AG10803 (cell line): ENCODE measurements at regions not wholly inside any gene's neighbourhood (a gene's known extent, or its start where the extent isn't known, plus 50 kb on each side); places are given as distances from the start of the nearest gene placed in this dataset.
"Not testable (repeated sequence)": the region's sequence is repeated elsewhere in the genome, so short reads cannot be mapped to it uniquely, and the experiment has no call there.

Experiments
- DNase-seq: peaks from one replicate; pipeline ENCODE4 v3.0.0; 2010; ENCODE audit warnings: low read depth
- H3K4me3 ChIP-seq: 2 replicates; pipeline ENCODE4 v1.5.1; 2011; ENCODE audit warnings: mild to moderate bottlenecking, low read length, control low read depth
- TF ChIP-seq, protein P1 (sequence below): conservative IDR thresholded peaks from 2 replicates; pipeline ENCODE4 v1.5.1; 2011; ENCODE audit warnings: mild to moderate bottlenecking, low read length, control low read depth, inconsistent platforms

DNA sequence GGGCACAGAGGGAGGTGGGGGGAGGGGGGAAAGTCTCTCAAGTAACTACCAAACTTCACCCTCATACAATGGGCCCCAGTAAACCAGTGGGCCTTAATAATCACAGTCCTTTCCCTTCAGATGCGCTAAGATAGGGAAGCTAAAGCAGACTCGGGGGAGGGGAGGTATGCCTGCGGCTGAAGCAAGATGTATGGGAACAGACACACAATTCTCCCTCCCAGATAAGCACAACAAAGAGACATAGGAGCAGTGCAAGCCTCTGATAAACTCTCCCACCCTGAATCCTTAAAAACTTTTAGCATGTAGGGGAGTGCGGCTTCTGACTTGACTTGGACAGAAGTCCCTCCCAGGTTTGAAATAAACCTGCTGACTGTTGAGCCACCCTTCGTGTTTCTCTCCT lies 54.7 kb downstream of the PROP1 start:
- DNase-seq, H3K4me3 ChIP-seq: not testable (repeated sequence)

DNA sequence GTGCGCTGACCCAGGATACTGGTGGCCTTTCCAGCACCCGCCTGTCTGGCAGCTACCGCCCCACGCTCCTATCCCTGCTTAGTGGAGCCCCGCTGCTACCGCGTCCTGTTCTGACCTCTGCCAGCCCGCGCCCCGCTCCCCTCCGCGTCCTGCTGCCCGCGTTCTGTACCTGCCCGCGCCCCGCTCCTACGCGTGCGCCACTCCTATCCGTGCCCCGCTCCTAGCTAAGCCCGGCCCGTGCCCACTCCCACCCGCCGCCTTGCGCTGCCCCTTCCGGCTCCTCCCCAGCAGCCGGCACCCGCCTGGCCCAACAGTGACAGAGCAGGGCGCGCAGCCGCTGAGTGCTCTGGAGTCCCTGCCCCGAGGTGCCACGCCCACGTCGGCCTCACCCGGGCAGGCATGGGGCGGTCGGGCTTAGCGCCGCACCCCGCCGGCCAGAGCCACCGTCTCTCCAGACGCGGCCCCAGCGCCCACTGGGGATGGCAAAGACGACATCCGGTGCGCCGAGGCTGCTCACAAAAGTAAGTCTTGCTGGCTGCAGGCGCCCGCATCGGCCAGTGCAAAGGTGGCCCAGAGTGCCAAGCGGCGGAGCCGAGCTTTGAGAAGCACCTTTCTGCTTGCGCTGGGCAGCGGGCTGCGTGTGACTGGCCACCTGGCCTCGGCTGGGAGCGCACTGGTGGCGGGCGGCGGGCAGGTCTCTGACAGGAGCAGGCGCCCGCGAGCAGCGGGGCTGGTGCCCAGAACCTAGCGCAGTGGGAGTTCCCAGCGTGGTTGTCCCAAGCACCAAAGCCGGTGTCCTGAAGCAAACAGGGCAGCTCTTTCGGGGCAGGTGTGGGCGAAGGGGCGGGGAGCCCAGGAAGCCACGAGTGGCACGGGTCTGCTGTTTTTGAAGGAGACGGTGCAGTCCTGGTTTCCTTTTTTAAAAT lies 56.5 kb downstream of the PROP1 start:
- DNase-seq: not testable (repeated sequence)
- H3K4me3 ChIP-seq: peak overlapping the region; percentile 45

DNA sequence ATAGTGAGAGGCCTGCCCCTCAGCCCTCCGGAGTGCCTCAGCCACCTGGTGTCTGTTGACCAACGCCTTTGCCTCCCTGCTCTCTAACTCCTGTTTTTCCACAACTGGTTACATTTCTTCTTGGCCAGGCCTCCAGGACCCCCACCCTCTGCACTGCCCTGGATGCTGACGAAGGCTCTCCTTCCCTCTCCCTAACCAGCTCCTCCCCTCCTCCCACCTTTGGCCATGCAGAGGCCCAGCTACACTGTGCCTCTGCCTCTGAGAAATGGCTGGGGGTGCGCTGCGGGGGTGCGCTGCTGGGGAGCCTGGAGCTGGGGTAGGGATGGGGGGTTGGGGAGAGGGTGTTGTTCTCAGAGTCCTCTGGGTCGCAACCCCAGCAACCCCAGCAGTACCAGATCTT lies 57.3 kb downstream of the PROP1 start:
- DNase-seq: not testable (repeated sequence)
- H3K4me3 ChIP-seq: peak overlapping the region; percentile 45; the same call in 1 of the 2 replicates

DNA sequence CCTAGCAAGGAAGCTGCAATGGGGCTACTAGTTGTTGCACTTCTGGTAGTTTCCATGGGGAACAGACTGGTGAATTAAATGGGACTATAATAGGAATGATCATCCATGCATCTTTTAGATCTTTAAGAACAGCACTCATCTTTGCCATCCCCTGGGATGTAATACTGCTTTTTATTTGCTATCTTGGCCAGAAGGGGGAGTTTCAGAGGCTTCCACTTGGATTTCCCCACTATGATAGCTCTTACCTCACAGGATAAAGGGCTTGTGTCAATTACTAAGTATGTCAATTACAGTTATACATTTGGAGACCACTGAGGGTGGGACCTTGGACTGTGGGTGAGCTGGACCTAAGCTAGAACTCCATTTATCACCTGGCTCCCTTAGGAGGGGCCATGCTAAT lies 61.8 kb downstream of the PROP1 start:
- TF ChIP-seq, protein P1, sequence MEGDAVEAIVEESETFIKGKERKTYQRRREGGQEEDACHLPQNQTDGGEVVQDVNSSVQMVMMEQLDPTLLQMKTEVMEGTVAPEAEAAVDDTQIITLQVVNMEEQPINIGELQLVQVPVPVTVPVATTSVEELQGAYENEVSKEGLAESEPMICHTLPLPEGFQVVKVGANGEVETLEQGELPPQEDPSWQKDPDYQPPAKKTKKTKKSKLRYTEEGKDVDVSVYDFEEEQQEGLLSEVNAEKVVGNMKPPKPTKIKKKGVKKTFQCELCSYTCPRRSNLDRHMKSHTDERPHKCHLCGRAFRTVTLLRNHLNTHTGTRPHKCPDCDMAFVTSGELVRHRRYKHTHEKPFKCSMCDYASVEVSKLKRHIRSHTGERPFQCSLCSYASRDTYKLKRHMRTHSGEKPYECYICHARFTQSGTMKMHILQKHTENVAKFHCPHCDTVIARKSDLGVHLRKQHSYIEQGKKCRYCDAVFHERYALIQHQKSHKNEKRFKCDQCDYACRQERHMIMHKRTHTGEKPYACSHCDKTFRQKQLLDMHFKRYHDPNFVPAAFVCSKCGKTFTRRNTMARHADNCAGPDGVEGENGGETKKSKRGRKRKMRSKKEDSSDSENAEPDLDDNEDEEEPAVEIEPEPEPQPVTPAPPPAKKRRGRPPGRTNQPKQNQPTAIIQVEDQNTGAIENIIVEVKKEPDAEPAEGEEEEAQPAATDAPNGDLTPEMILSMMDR: peak; percentile 22
- DNase-seq, H3K4me3 ChIP-seq: not testable (repeated sequence)

DNA sequence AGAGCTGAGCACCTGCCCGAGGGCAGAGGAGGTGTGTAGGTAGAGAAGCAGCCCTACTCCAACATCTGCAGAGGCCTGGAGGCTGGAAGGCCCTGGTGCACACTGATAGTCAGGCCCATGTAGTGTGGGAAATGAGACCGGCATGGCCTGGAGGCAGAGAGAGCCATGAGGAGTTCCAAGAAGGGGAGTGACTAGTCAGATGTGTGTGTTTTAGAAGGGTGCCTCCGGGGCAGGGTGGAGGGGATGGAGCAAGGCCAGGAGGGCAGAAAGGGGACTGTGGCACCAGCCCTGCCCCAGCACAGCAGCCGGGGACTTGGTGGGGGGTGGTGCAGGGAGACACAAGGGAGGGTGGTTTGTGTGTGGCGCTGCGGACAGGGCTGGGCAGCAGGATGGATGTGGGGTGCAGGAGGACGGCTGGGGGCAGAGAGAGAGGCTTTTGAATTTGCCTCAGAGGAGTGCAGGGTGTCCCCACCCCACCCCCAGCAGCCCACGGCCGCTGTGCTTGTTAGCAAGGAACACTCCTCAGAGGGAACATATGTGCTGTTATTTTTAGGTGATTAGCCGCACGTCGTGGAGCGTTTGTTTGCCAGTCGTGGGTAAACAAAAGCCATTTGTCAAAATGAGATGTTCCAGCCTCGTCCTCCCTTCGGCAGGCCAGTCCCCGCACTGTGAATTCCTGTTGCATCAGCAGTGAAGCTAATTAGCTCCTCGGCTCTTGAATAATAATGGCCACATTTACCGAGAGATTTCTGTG lies 65.6 kb downstream of the PROP1 start:
- DNase-seq, H3K4me3 ChIP-seq: not testable (repeated sequence)

DNA sequence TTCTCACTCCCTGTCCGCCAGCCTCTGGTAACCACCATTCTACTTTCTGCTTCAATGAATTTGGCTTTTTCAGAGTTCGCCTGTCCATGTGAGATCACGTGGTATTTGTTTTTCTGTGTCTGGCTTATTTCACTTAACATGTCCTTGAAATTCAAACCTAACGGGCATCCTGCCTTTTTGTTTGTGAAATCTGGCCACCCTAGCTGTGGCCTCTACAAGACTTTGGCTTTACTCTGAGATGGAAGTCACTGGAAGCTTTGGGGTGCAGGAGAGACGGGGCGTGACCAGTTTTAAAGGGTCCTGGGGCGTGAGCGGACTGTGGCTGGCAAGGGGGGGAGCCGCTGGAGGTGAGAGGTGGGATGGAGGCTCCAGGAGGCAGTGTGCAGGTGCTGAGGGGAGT lies 66.4 kb downstream of the PROP1 start:
- not testable (repeated sequence) for DNase-seq, H3K4me3 ChIP-seq

DNA sequence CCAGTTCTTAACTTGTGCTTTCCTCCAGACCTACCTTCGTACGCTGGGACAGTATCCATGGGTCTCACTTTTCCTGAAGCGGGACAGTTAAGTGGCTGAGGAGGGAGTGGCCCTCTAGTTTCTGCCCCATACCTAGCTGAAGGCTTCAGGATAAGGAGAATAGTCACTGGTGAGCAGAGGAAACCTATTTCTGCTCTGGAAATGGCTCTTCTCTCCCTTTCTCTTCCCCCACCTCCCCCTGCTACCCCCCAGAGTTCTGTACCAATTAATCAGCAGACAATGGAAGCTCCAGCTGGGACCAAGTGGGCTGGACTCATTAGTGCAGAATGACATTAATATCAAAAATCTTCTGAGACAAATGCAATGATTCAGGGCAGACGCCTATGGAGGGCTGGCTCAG lies 68.5 kb downstream of the PROP1 start:
- DNase-seq, H3K4me3 ChIP-seq: not testable (repeated sequence)

DNA sequence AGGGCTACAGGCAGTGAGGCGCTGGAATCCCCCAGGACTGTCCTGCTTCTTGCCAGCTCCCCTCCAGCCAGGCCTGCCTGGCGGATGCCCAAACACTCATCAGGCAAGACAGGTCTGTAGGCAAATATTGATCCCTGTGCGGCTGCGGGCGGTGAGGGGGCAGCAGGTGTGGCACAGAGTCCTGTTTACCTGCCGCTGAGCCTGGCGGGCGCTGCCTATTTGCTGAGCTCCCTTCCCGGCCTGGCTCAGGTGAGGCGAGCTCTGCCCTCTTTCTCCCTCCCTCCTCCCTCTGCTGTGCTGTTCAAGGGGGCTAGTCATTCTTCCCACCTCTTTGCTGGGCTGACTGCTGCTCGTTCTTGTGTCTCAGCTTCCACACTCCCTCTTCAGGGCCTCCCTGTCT lies 71.5 kb downstream of the PROP1 start:
- not testable (repeated sequence) for DNase-seq, H3K4me3 ChIP-seq

DNA sequence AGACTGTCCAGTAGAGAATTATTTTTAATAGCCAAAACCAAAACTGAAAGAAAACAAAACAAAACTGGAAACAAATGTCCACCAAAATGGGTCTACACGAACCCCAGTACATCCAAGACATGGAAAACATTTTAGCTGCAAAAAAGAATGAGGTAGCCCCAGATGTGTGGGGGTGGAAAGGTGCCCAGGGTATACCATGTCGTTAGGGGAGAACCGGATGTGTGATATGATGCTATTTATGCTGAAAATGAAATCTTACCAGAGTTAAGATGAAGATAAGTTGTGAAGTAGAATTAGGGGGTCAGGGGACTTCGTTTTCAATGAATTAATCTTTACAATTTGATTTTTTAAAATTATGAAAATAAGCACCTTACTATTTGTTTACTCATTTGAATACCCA lies 72.2 kb downstream of the PROP1 start:
- not testable (repeated sequence) for H3K4me3 ChIP-seq, DNase-seq

DNA sequence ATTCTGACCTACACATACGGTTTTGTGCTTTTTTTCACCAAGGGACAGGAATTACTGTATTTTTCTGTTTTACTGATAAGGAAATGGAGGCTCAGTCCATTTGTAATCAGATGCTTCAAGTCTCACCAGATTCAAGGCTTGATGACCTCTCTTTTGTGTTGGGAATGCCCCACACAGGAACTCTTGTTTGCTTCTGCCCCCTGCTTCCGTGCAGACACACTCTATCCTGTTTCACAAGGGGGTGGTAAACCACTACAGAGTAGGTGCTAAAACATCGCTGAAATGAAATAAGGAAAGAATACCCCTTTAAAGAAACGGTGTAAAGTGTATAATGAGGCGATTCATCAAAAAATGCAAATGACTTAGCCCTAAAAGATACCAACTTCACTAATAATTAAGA lies 72.9 kb downstream of the PROP1 start:
- not testable (repeated sequence) for DNase-seq, H3K4me3 ChIP-seq

DNA sequence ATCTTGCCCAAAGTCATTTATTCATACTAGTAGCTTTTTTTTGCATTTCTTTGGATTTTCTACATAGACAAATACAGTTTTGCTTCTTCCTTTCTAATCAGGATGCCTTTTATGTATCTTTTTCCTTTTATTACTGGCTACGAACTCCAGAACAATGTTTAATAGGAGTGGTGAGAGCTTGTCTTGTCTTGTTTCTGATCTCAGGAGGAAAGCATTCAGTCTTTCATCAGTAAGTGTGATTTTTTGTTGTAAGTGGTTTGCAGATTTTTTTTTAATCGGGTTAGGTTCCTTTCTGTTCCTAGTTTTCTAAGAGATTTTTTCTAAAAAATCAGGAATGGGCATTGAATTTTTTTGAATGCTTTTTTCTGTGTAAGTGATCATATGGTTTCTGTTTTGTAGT lies 86.8 kb downstream of the PROP1 start:
- not testable (repeated sequence) for H3K4me3 ChIP-seq
- DNase-seq: peak; percentile 9

DNA sequence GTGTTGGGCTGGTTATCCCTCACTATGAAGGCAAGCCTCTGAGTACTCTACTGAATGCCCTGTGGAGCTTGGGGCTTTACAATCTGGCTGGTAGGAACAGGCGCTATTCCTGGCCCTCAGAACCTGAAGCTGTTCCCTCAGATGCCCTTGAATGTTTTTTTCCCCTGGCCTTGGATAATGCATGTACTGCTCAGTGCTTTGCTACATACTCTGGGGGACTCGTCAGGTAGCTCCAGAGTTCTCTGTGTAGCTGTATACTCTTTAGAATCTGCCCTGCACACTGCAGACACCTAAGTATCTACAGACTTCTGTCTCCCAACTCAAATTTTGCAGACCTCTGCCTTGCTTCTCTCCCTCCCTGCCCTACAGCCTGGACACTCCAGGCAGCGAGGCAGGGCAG lies 93.2 kb downstream of the PROP1 start:
- DNase-seq, H3K4me3 ChIP-seq: not testable (repeated sequence)

DNA sequence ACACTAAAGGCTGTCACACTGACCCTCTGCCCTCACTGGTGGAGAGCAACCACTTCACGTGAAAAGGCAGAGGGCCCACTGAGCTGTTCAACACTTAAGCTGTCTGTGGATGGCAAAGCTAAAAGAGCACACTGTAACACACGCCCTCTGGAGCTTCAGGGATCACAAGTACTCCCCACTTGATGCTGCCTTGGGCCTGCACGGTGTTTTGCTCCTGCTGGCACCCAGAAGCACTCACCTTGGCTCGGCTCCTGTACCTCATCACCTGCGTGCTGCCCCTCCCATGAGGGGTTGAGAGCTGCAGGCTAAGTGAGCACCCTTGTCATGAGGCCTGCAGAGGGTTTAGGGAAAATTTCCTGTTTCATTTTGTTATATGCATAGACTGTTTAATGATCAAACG lies 96.0 kb downstream of the PROP1 start:
- not testable (repeated sequence) for H3K4me3 ChIP-seq, DNase-seq

DNA sequence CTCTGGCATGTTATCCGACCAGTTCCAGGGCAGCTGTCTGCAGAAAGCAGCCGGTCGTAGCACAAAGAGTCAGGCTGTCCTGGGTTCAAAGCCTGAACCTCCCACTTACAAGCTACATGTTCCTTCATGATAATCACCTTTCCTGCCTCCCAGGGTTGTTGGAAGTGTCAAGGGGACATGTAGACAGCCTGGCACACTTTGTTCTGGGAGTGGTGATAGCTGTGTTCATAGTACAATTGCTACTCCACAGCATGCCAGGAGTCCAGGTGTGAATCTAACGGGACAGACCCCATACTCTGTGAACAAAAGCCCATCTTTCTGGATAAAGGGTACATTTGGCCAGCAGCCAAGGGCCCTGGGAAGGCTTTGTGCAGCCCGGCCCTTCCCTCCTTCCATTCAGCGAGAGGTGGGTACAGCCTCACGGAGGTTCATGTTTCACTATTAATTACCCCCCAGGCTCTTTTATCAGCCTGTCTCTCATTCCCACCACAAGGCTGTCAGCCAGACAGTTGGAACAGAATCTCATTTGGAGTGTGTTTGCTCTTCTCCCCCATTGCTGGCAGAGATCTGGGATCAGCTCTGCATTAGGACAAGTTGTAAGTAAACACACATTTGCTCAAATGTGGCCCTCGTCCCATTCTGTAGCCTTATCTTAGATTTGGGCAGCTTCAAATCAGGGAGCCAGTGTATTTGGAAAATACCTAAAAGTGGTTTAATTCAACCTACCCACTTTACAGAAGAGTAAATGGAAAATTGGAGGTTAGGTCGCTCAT lies 101.2 kb downstream of the PROP1 start:
- not testable (repeated sequence) for H3K4me3 ChIP-seq, DNase-seq

DNA sequence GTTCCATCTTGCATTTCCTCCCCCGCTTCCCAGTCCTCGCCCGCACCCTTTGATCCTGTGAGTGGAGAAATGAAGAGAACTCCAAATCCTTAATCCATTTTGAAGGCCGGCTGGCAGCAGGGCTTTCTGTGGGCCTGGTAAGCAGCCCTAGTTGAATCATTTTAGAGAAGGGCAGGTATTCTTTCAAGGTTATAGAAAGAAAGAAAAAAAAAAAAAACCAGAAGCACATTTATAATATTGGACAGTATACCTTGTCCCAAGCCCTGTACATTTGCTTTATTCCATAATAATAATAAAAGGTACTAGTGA lies 103.7 kb downstream of the PROP1 start:
- DNase-seq, H3K4me3 ChIP-seq: not testable (repeated sequence)

DNA sequence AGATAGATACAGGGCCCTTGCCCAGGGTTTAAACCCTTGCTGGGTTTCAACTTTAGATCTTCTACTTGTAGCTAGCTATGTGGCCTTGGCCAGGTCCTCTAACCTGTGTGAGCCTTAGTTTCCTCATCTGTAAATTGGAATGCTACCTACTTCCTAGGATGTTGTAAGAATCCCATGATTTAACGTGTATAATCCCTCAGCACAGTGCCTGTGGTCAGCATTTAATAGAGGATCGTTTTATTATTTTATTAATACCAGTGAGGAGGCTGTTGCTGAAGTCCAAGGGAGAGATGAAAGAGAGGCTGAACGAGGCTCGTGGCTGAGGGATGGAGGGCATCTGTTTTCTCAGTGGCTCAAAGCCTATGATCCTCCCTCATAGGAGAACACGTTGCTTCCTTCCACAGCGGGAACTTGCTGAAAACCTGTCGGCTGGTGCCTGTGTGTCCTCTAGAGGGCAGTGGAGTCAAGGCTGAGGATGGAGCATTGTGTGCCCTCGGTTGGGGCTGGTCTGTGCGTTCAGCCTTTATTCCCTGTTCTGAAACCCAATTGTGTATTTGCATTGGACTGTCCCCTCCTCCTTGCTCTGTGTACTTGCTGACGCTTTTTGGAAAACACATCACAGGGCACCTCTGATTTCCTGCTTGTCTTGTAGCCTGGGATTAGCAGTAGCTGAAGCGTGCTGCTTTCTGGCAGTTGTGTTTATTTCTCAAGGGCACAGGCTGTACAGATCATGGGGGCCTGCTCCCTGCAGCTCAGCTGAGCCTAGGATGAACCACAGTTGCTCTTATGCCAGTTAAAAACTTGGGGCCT lies 104.3 kb downstream of the PROP1 start:
- not testable (repeated sequence) for DNase-seq, H3K4me3 ChIP-seq

DNA sequence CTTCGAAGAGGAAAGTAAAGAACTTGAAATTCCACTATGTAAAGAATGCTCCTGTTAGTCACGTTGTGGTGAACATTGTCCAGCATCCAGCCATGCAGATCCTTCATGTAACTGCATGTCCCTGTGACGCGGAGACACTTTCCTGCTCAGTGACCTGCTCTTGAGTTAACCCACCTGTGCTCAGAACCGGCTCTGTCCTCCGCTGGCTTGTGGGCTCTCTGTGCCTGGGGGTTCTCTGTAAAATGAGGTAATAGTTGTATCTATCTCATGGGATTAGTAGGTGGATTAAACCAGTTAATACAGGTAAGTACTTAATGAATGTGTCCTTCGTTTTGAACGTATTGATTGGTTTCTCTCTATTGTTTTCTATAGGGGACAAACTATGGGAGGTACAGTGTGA lies 100.6 kb upstream of the FAM153A start:
- not testable (repeated sequence) for DNase-seq, H3K4me3 ChIP-seq

DNA sequence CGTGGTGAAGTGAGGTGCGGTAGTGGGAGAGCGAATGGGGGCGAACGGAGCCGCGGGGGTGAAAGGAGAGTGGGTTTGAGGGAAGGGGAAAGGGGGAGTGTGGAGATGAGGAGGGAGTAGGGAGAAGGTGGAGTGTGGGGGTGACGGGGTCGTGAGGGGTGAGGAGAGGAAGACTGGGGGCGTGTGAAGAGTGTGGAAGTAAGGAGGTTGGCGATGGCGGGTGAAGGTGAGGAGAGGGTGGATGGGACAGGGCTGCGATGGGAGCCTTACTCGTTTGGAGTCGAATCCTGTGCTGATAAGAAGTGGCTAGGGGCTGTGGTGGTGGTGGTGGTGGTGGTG lies 93.2 kb upstream of the FAM153A start:
- not testable (repeated sequence) for DNase-seq
- peak overlapping the region; percentile 48 for H3K4me3 ChIP-seq
